ENCODE measurements at regions not wholly inside any gene's neighbourhood (a gene's known extent, or its start where the extent isn't known, plus 50 kb on each side); places are given as distances from the start of the nearest gene placed in this dataset.

DNA sequence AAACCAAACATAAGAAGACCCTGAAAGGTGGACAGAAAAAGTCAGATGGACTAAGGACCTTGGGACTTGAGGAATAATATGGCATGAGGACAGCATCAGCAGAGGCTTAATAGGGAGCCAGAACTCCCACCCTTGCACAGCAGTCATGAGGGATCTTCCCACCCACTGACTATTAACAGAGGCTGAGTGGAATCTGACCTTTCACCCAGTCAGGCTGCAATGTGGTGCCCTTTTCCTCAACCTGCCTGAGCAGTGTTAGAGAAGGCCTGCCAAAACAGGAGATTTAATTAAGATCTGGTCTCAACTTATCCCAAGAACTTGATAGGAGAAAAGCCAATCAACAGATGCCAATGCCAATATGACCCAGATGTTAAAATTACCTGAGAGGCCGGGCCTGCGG is 481.9 kb downstream of the KDM4C start:
- no peaks in the 10 kb centered on the region for H3F3A ChIP-seq (replicated peaks; ENCODE audit: insufficient read depth)
- no peak overlapping the region for H2AFZ ChIP-seq (ENCODE audit: low read depth)
- ChIA-PET CTCF (interaction anchor here (0.6 kb wide), 1 partner anchor 658 kb away, joined by 3 read pairs; no protein-coding TSS in a partner anchor), POLR2A (no interaction called here)
- H3K4me1 ChIP-seq (ENCODE audit: control insufficient read depth in 1 of 2, insufficient read depth in 2 of 2, low read depth in 1 of 2, low read length in 1 of 2) = no peaks in the 10 kb centered on the region; a peak in 1 of 4 replicates
- H3K9me3 ChIP-seq = no peaks in the 10 kb centered on the region
- 44% methylated on average over 2 of the region's 2 CpGs for WGBS (ENCODE audit: low lambda C conversion rate)
- no peak overlapping the region for H3K27ac ChIP-seq (ENCODE audit: low read depth in 2 of 2, low read length in 1 of 2)
- TF ChIP-seq TAF1 (IDR thresholded peaks at IDR 0.05; ENCODE audit: borderline replicate concordance, low read depth, low read length) = no peak
- TF ChIP-seq, protein P1, sequence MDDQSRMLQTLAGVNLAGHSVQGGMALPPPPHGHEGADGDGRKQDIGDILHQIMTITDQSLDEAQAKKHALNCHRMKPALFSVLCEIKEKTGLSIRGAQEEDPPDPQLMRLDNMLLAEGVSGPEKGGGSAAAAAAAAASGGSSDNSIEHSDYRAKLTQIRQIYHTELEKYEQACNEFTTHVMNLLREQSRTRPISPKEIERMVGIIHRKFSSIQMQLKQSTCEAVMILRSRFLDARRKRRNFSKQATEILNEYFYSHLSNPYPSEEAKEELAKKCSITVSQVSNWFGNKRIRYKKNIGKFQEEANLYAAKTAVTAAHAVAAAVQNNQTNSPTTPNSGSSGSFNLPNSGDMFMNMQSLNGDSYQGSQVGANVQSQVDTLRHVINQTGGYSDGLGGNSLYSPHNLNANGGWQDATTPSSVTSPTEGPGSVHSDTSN (IDR thresholded peaks at IDR 0.05) = no peak
- no peak for TF ChIP-seq MXI1 (IDR thresholded peaks at IDR 0.05; ENCODE audit: low read depth, low read length)
- no peak for TF ChIP-seq YY1 (IDR thresholded peaks at IDR 0.05; ENCODE audit: low read depth)
- TF ChIP-seq FOXM1 (IDR thresholded peaks at IDR 0.05; ENCODE audit: low read depth) = no peak
- no peak for TF ChIP-seq RAD21 (IDR thresholded peaks at IDR 0.05; ENCODE audit: low read length)
- no peak for TF ChIP-seq EZH2phosphoT487 (IDR thresholded peaks at IDR 0.05; ENCODE audit: borderline replicate concordance, low read depth)
- TF ChIP-seq, protein P2, sequence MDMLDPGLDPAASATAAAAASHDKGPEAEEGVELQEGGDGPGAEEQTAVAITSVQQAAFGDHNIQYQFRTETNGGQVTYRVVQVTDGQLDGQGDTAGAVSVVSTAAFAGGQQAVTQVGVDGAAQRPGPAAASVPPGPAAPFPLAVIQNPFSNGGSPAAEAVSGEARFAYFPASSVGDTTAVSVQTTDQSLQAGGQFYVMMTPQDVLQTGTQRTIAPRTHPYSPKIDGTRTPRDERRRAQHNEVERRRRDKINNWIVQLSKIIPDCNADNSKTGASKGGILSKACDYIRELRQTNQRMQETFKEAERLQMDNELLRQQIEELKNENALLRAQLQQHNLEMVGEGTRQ (IDR thresholded peaks at IDR 0.05; ENCODE audit: borderline replicate concordance, low read depth, low read length) = no peak
- TF ChIP-seq USF1 (IDR thresholded peaks at IDR 0.05; ENCODE audit: borderline replicate concordance, low read depth) = no peak
- no peak for TF ChIP-seq GATA2 (CRISPR knock-in tag; IDR thresholded peaks at IDR 0.05)
- TF ChIP-seq NRF1 (IDR thresholded peaks at IDR 0.05; ENCODE audit: low read depth, low read length) = no peak
- TF ChIP-seq NFIC (IDR thresholded peaks at IDR 0.05; ENCODE audit: borderline replicate concordance) = no peak
- TF ChIP-seq JUND (IDR thresholded peaks at IDR 0.05) = no peak
- TF ChIP-seq RCOR1 (IDR thresholded peaks at IDR 0.05; ENCODE audit: low read length) = no peak
- H3K4me3 ChIP-seq (ENCODE audit: low read depth in 2 of 2, low read length in 1 of 2) = no peak overlapping the region
- H4K20me1 ChIP-seq (ENCODE audit: insufficient read depth) = no peaks in the 10 kb centered on the region
- H3K4me2 ChIP-seq = no peak overlapping the region
- DNase-seq = no peak
- no peaks in the 10 kb centered on the region for H3K36me3 ChIP-seq (replicated peaks in 1 of 2; ENCODE audit: control insufficient read depth in 1 of 2, insufficient read depth in 2 of 2, low read length in 1 of 2)
- H3K9me2 ChIP-seq = no peaks in the 10 kb centered on the region
- H3K27me3 ChIP-seq (ENCODE audit: insufficient read depth) = no peaks in the 10 kb centered on the region
- H3K79me2 ChIP-seq (ENCODE audit: insufficient read depth) = no peaks in the 10 kb centered on the region
- H3K9ac ChIP-seq = no peak overlapping the region

GRCh38 chr9:7238247-7238637 is 480.5 kb downstream of the KDM4C start:
- no peak for TF ChIP-seq RXRA (IDR thresholded peaks at IDR 0.05; ENCODE audit: borderline replicate concordance, low read depth)
- no peak for TF ChIP-seq RFX5 (IDR thresholded peaks at IDR 0.05; ENCODE audit: low read length)
- TF ChIP-seq, protein P2 (IDR thresholded peaks at IDR 0.05; ENCODE audit: borderline replicate concordance, low read depth, low read length) = no peak
- TF ChIP-seq CTCF (IDR thresholded peaks at IDR 0.05) = no peak
- TF ChIP-seq MAX (IDR thresholded peaks at IDR 0.05; ENCODE audit: low read depth) = no peak
- TF ChIP-seq TAF1 (IDR thresholded peaks at IDR 0.05; ENCODE audit: borderline replicate concordance, low read depth, low read length) = no peak
- no peak for TF ChIP-seq TCF12 (IDR thresholded peaks at IDR 0.05)
- TF ChIP-seq CHD2 (IDR thresholded peaks at IDR 0.05; ENCODE audit: low read length, partially characterized antibody) = no peak
- TF ChIP-seq FOXJ3 (CRISPR knock-in tag; IDR thresholded peaks at IDR 0.05) = no peak
- no peak for TF ChIP-seq USF1 (IDR thresholded peaks at IDR 0.05; ENCODE audit: borderline replicate concordance, low read depth)
- Histone ChIP-seq H2AFZ (ENCODE audit: low read depth) (no peak overlapping the region), H3K4me2 (no peak overlapping the region), H3K36me3 (replicated peaks in 1 of 2; ENCODE audit: control insufficient read depth in 1 of 2, insufficient read depth in 2 of 2, low read length in 1 of 2) (no peaks in the 10 kb centered on the region), H3K9me3 (no peaks in the 10 kb centered on the region), H3K27ac (ENCODE audit: low read depth in 2 of 2, low read length in 1 of 2) (no peak overlapping the region), H3F3A (replicated peaks; ENCODE audit: insufficient read depth) (no peaks in the 10 kb centered on the region), H3K79me2 (ENCODE audit: insufficient read depth) (no peaks in the 10 kb centered on the region), H3K27me3 (ENCODE audit: insufficient read depth) (no peaks in the 10 kb centered on the region), H3K9me2 (no peaks in the 10 kb centered on the region), H3K4me3 (ENCODE audit: low read depth in 2 of 2, low read length in 1 of 2) (no peak overlapping the region), H3K9ac (no peak overlapping the region), H4K20me1 (ENCODE audit: insufficient read depth) (no peaks in the 10 kb centered on the region), H3K4me1 (ENCODE audit: control insufficient read depth in 1 of 2, insufficient read depth in 2 of 2, low read depth in 1 of 2, low read length in 1 of 2) (no peaks in the 10 kb centered on the region; a peak in 1 of 4 replicates)
- 55% methylated on average over 2 of the region's 2 CpGs for WGBS (ENCODE audit: low lambda C conversion rate)
- DNase-seq = no peak
- ChIA-PET CTCF (interaction anchor here (1.1 to 1.2 kb wide), 2 partner anchors 19 to 141 kb away, joined by 3 read pairs; no protein-coding TSS in a partner anchor), POLR2A (no interaction called here)

Measured in SK-N-SH (cell line).